ENCODE measurements at regions not wholly inside any gene's neighbourhood (a gene's known extent, or its start where the extent isn't known, plus 50 kb on each side); places are given as distances from the start of the nearest gene placed in this dataset.

DNA sequence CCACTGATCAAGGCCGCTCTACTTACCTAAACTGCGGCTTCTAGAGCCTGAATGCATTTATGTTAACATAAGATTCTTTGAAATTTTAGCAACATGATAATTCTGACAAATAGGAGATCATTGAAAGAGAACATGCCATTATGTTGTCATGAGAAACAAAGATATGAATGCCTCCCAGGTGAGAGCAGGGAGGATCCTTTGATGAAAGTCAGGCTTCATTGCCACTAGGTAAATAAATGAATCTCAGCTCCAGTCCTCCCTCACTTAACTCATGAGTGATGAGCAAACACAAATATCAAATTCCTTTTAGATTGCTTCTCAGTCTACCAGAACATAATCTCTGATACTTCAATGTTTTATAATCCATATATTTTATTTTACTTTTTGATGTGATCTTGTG is 463.2 kb upstream of the CDH7 start:
- no peak for DNase-seq (ENCODE audit: extremely low spot score)
- no peaks in the 10 kb centered on the region for H3K36me3 ChIP-seq (ENCODE audit: insufficient read depth)
- no peak overlapping the region for H3K27ac ChIP-seq (ENCODE audit: low read depth)
- H3K4me3 ChIP-seq (ENCODE audit: low read depth, low read length): no peak overlapping the region
- 95% methylated on average over 2 of the region's 2 CpGs for WGBS
- H3K4me1 ChIP-seq (ENCODE audit: insufficient read depth): no peaks in the 10 kb centered on the region

DNA sequence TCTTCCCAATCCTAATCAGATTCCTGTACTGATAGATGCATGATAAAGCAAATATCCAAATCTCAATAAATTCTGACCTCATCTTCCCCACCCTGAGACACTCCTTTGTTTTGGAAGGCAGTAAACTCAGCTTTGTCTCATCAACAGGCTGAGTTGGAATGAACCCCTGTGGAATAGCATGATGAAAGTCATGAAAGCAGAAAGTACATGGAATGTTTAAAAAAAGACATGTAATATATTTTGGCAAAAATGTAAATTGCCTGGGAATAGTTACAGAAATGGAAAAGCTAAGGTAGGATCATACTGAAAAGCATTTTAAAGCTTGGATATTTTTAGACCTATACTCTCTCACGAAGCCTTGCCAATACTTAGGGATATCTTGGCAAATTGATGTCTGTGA is 468.7 kb upstream of the CDH7 start:
- Histone ChIP-seq H3K27ac (ENCODE audit: low read depth) (no peak overlapping the region), H3K4me3 (ENCODE audit: low read depth, low read length) (no peak overlapping the region), H3K36me3 (ENCODE audit: insufficient read depth) (no peaks in the 10 kb centered on the region), H3K4me1 (ENCODE audit: insufficient read depth) (no peaks in the 10 kb centered on the region)
- WGBS: 71% methylated on average over 1 of the region's 1 CpG
- no peak for DNase-seq (ENCODE audit: extremely low spot score)

DNA sequence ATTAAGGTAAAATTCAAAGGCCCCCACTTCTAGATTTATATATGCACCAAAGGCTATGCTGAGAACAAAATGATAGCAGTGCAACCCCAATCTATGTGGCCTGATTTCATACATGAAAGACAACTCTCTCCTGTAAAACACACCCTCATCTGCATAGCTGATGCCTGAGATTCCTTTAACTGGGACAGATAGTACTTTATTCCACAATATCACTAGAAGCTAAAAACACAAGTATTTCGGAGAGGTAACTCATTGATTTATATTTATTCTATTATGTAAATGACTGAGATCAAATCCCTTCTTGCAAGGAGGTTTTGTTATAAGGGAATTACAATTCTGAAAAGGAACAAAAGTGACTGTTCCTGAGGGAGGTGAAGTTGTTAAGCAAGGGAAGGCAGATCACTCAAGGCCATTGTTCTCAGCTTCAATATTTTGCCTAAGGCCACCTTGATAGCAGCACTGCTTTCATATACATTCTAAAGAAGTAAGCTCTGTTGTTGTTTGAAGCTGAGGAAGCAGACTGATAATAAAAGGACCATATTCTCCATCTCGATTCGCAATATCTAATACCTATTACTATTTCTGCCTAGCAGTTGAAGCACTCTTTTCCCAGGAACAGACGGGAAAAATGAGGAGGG is 471.0 kb upstream of the CDH7 start:
- Histone ChIP-seq H3K4me1 (ENCODE audit: insufficient read depth) (no peaks in the 10 kb centered on the region), H3K36me3 (ENCODE audit: insufficient read depth) (no peaks in the 10 kb centered on the region), H3K4me3 (ENCODE audit: low read depth, low read length) (no peak overlapping the region), H3K27ac (ENCODE audit: low read depth) (no peak overlapping the region)
- 90% methylated on average over 4 of the region's 4 CpGs for WGBS
- no peak for DNase-seq (ENCODE audit: extremely low spot score)

DNA sequence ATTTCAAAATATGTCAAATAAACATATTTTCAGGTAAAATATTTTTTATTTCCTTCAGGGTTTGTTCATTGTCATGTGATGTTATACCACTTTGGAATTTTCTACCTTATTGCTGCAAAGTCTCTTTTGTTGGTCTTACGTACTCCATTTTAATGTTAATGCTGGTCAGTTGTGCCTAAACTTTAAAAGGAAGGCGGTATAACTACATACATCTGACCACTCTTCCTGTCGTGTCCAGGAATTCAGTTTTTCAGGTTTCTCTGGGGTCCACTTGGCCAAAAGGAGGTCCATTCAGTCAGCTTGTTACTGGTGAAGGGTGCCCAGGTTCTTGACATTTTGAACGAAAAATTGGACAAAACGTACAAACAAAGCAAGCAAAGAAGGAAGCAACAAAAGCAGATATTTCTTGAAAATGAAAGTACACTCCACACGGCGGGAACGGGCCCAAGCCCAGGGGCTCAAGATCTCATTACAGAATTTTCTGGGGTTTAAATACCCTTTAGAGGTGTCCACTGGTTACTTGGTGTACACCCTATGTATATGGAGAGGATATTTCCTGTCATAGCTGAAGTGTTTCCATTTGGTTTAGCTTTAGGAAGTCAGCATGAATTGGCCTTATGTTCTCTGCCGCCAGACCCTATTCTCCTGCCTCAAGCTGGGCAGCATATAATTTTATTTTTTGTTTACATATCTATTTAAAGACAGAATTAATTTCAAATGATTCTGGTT is 471.7 kb upstream of the CDH7 start:
- H3K4me3 ChIP-seq (ENCODE audit: low read depth, low read length): no peak overlapping the region
- no peak for DNase-seq (ENCODE audit: extremely low spot score)
- no peaks in the 10 kb centered on the region for H3K36me3 ChIP-seq (ENCODE audit: insufficient read depth)
- WGBS: 92% methylated on average over 9 of the region's 9 CpGs
- H3K4me1 ChIP-seq (ENCODE audit: insufficient read depth): no peaks in the 10 kb centered on the region
- H3K27ac ChIP-seq (ENCODE audit: low read depth): no peak overlapping the region

DNA sequence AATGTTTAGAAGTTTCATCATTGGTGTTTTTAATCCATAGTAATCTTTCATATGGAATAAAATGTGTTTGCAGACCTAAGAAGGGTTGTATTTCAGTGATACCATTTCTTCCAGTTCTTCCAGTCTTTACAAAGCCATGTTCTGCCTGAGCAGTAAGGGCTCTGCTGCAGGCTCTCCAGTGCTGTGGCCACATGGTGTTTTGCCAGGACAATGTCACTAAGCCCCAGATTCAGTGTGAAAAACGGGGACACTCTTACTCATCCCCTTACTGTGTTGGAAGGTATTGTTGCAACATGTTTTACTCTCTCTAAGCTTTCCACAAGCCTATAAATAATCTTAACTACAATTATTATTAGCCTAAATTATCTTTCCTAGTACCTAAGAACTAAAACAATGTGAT is 481.4 kb upstream of the CDH7 start:
- no peaks in the 10 kb centered on the region for H3K36me3 ChIP-seq (ENCODE audit: insufficient read depth)
- no peak overlapping the region for H3K27ac ChIP-seq (ENCODE audit: low read depth)
- H3K4me3 ChIP-seq (ENCODE audit: low read depth, low read length): no peak overlapping the region
- no peaks in the 10 kb centered on the region for H3K4me1 ChIP-seq (ENCODE audit: insufficient read depth)
- DNase-seq (ENCODE audit: extremely low spot score): no peak
- 46% methylated on average over 1 of the region's 1 CpG for WGBS

DNA sequence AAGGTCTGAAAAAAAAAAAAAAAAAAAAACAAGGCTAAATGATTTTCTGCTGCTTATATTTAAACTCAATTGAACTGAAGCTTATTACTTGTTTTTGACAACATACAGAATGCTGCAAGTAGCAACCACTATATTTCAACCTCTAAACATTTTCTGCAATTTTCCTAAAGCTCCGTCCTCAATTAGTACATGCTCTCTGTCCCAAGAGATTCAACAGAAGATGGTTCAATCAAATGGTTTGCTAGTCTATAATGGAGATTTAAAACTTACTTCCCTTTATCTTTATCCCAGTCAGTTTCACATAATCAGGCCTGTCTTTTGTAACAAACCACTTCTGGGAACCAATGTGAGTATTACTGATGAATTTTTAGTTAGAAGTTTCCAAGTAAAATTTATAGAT is 485.1 kb upstream of the CDH7 start:
- H3K4me3 ChIP-seq (ENCODE audit: low read depth, low read length): no peak overlapping the region
- no peak overlapping the region for H3K27ac ChIP-seq (ENCODE audit: low read depth)
- no peaks in the 10 kb centered on the region for H3K4me1 ChIP-seq (ENCODE audit: insufficient read depth)
- no peaks in the 10 kb centered on the region for H3K36me3 ChIP-seq (ENCODE audit: insufficient read depth)
- WGBS: 81% methylated on average over 1 of the region's 1 CpG
- no peak for DNase-seq (ENCODE audit: extremely low spot score)

DNA sequence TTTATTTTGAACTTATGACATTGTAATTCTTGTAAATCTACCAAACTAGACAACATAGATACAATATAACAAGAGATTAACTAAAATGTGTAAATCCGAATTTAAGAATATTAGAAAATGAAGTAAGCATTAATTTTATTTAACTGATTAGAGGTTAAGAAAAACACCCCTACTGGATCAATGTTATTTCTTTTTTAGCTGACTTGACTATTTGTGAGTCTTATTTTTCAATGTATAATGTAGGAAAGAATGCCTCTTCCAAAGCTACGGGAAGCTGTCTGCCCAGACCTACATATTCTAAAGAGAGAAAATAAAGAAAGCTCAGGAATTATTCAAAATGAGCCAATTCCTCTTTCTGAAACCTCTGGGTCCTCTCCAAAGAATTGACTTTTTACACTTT is 490.8 kb upstream of the CDH7 start:
- H3K27ac ChIP-seq (ENCODE audit: low read depth): no peak overlapping the region
- DNase-seq (ENCODE audit: extremely low spot score): no peak
- no peaks in the 10 kb centered on the region for H3K36me3 ChIP-seq (ENCODE audit: insufficient read depth)
- H3K4me1 ChIP-seq (ENCODE audit: insufficient read depth): no peaks in the 10 kb centered on the region
- H3K4me3 ChIP-seq (ENCODE audit: low read depth, low read length): no peak overlapping the region
- 47% methylated on average over 2 of the region's 2 CpGs for WGBS

DNA sequence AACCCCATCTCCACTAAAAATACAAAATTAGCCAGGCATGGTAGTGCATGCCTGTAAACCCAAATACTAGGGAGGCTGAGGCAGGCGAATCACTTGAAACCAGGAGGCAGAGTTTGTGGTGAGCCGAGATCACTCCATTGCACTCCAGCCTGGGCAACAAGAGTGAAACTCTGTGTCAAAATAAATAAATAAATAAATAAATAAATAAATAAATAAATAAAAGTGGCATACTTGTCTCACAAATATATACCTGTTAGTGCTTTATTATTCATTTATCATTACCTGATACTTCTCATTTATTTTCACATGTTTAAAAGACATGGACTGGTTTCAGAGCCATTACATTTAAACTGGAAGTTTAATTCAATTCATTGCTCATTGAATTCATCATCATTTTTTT is 491.4 kb upstream of the CDH7 start:
- no peak overlapping the region for H3K4me3 ChIP-seq (ENCODE audit: low read depth, low read length)
- WGBS: 91% methylated on average over 2 of the region's 2 CpGs
- H3K27ac ChIP-seq (ENCODE audit: low read depth): no peak overlapping the region

DNA sequence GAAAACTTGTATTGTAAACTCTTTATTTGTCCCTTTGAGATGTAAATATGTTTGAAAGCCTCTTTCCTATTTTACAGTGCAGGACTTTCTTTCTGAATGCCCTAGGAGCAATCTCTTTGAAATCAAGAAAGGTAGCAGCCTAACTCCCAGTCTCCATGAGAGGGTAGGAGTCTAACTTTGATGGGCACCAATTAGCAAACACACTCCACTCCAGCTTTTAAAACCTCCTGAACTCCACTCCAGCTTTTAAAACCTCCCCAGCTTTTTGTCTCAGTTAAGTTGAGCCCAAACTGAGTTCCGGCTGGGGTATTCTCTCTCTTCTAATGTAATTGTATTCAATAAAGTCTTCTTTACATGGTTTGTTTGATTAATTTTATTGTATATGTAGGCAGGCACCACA is 493.7 kb upstream of the CDH7 start:
- 43% methylated on average over 1 of the region's 1 CpG for WGBS
- H3K36me3 ChIP-seq (ENCODE audit: insufficient read depth): no peaks in the 10 kb centered on the region
- H3K27ac ChIP-seq (ENCODE audit: low read depth): no peak overlapping the region
- no peaks in the 10 kb centered on the region for H3K4me1 ChIP-seq (ENCODE audit: insufficient read depth)
- no peak for DNase-seq (ENCODE audit: extremely low spot score)
- H3K4me3 ChIP-seq (ENCODE audit: low read depth, low read length): no peak overlapping the region

More for the DNA sequence above, 491.4 kb upstream of the CDH7 start:
- Histone ChIP-seq H3K36me3 (ENCODE audit: insufficient read depth) (no peaks in the 10 kb centered on the region), H3K4me1 (ENCODE audit: insufficient read depth) (no peaks in the 10 kb centered on the region)
- no peak for DNase-seq (ENCODE audit: extremely low spot score)

DNA sequence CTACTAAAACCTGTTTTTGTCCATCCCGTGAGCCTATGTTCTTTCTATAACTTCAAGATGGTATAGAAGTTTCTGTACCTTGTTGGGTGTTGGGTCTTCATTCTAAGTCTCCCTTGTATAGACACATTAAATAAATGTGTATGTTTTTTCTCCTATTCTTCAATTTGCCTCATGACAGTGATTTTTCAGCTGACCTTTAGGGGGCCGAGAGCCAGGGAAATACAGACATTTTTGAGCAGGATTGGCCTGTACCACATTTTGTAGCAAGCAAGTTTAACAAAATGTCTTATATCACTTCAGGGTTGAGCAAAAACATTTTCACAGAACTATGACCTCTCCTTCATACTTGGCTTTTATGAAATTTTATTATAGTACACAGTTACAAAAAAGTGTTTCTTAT is 495.4 kb upstream of the CDH7 start:
- no peak overlapping the region for H3K27ac ChIP-seq (ENCODE audit: low read depth)
- no peak for DNase-seq (ENCODE audit: extremely low spot score)
- 88% methylated on average over 2 of the region's 2 CpGs for WGBS
- H3K36me3 ChIP-seq (ENCODE audit: insufficient read depth): no peaks in the 10 kb centered on the region
- no peaks in the 10 kb centered on the region for H3K4me1 ChIP-seq (ENCODE audit: insufficient read depth)
- H3K4me3 ChIP-seq (ENCODE audit: low read depth, low read length): no peak overlapping the region

DNA sequence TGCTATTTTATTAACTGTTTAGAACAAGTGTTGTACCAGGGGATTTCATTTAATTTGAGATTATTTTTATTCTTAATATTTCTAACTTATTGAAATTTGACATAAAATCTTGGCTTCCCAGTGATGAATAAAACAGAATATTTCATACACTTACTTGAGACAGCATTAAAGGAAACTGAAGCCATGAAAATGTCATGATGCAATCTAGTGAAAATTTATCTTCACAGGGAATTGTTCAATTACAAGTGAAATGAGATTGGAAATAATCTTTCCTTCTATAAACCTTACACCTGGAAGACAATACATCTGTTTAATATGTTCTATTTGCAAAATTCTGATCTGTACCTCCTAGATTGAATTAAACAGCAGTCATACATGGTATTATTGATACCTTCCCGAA is 511.0 kb upstream of the CDH7 start:
- no peak for DNase-seq (ENCODE audit: extremely low spot score)
- WGBS: 92% methylated on average over 1 of the region's 1 CpG
- Histone ChIP-seq H3K4me1 (ENCODE audit: insufficient read depth) (no peaks in the 10 kb centered on the region), H3K27ac (ENCODE audit: low read depth) (no peak overlapping the region), H3K36me3 (ENCODE audit: insufficient read depth) (no peaks in the 10 kb centered on the region), H3K4me3 (ENCODE audit: low read depth, low read length) (no peak overlapping the region)

DNA sequence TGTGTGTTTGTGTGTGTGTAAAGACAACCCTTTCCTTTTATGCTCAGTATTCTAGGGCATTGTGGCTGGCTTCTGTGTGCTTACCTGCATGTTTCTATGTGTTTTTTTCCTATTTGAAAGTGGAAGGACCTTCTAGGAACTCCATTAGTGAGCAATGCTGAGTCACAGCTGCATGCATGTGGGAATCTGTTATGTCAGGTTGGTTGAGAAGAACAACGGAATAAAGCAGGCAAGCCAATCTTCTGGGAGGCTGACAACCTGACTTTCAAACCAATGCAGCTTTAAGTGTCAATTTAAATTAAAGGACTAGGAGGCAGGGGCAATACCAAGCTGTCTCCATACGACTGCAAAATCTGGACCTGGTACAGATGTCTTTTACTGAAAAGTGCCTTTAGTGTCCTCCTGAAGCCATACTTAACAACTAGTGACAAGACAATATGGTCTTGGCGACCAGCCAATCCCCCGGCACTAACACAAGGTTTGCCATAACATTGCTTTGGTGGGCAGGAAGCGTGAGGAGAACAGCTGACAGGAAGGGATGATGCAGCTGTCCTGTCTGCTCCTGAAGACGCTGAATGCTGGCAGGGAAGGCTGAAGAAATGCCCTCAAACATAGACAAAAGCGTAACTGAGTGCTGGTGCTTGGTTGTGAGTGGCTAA is 514.7 kb upstream of the CDH7 start:
- no peak overlapping the region for H3K4me3 ChIP-seq (ENCODE audit: low read depth, low read length)
- WGBS: 10% methylated on average over 7 of the region's 7 CpGs
- H3K4me1 ChIP-seq (ENCODE audit: insufficient read depth): no peaks in the 10 kb centered on the region
- no peak overlapping the region for H3K27ac ChIP-seq (ENCODE audit: low read depth)
- DNase-seq (ENCODE audit: extremely low spot score): no peak
- no peaks in the 10 kb centered on the region for H3K36me3 ChIP-seq (ENCODE audit: insufficient read depth)

DNA sequence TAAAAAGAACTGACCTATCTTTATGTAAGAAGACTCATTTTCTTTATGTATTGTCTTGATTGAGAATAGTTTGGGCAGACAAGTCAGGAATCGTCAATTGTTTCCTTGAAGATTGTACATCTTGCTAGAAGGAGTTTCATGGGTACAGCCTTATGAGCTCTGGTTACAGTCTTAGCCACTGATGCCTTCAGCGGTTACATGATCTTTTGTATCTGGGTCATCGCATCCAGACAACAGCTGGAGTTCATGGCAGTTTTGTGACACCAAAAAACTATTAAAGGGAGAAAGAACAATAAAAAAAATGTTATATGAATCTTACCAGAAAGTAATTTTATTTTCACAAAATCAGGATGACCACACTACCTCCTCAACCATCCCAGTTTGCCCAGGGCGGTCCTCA is 520.5 kb upstream of the CDH7 start:
- Histone ChIP-seq H3K4me1 (ENCODE audit: insufficient read depth) (no peaks in the 10 kb centered on the region), H3K4me3 (ENCODE audit: low read depth, low read length) (no peak overlapping the region), H3K27ac (ENCODE audit: low read depth) (no peak overlapping the region), H3K36me3 (ENCODE audit: insufficient read depth) (no peaks in the 10 kb centered on the region)
- WGBS: 88% methylated on average over 4 of the region's 4 CpGs
- DNase-seq (ENCODE audit: extremely low spot score): no peak

DNA sequence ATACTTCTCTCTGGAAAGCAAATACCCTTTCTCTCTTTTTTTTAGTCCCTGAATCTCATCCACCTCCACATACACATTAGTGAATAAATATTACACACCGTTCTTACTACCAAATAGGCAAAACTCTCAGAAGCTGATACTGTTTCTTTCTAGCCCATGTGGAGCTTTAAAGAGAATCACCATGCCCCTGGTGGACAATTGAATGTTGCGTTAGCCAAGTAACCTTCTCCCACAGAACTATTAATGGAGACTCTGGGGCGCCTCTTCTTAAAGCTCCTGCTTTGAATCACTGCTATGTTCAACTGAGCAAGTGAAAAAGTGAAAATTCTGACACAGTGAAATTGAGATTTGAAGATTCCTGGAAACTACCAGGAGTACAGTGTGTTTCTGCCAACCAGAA is 522.8 kb upstream of the CDH7 start:
- Histone ChIP-seq H3K36me3 (ENCODE audit: insufficient read depth) (no peaks in the 10 kb centered on the region), H3K27ac (ENCODE audit: low read depth) (no peak overlapping the region), H3K4me3 (ENCODE audit: low read depth, low read length) (no peak overlapping the region), H3K4me1 (ENCODE audit: insufficient read depth) (no peaks in the 10 kb centered on the region)
- no peak for DNase-seq (ENCODE audit: extremely low spot score)
- 89% methylated on average over 3 of the region's 3 CpGs for WGBS
